Endothelial cell (in vitro differentiated cells): ENCODE measurements at regions not wholly inside any gene's neighbourhood (a gene's known extent, or its start where the extent isn't known, plus 50 kb on each side); places are given as distances from the start of the nearest gene placed in this dataset.

Source experiments
- DNase-seq: peaks from one replicate; pipeline ENCODE4 v3.0.0; 2021; ENCODE audit warnings: low spot score
- H3K27ac Mint-ChIP-seq: one replicate; pipeline ENCODE4 v1.8.0; 2021; ENCODE audit warnings: mixed read lengths, inconsistent platforms; ENCODE audit not compliant: unreplicated experiment
- H3K27me3 Mint-ChIP-seq: one replicate; pipeline ENCODE4 v1.8.0; 2021; ENCODE audit warnings: mild to moderate bottlenecking, moderate library complexity, mixed read lengths, inconsistent platforms; ENCODE audit not compliant: unreplicated experiment
- H3K36me3 Mint-ChIP-seq: one replicate; pipeline ENCODE4 v1.8.0; 2021; ENCODE audit warnings: mild to moderate bottlenecking, low read depth, mixed read lengths, inconsistent platforms; ENCODE audit not compliant: unreplicated experiment
- H3K4me1 Mint-ChIP-seq: one replicate; pipeline ENCODE4 v1.8.0; 2021; ENCODE audit warnings: mild to moderate bottlenecking, mixed read lengths, inconsistent platforms; ENCODE audit not compliant: unreplicated experiment
- H3K4me3 Mint-ChIP-seq: one replicate; pipeline ENCODE4 v1.8.0; 2021; ENCODE audit warnings: mild to moderate bottlenecking, mixed read lengths, inconsistent platforms; ENCODE audit not compliant: unreplicated experiment
- H3K9me3 Mint-ChIP-seq: one replicate; pipeline ENCODE4 v1.8.0; 2021; ENCODE audit warnings: mixed read lengths, inconsistent platforms; ENCODE audit not compliant: unreplicated experiment
- CTCF ChIP-seq: fragments of 200-600 bp; sonication (generic); IDR thresholded peaks from one replicate; pipeline ENCODE4 v1.5.0; 2021; ENCODE audit warnings: antibody characterized with exemption; ENCODE audit not compliant: unreplicated experiment

DNA sequence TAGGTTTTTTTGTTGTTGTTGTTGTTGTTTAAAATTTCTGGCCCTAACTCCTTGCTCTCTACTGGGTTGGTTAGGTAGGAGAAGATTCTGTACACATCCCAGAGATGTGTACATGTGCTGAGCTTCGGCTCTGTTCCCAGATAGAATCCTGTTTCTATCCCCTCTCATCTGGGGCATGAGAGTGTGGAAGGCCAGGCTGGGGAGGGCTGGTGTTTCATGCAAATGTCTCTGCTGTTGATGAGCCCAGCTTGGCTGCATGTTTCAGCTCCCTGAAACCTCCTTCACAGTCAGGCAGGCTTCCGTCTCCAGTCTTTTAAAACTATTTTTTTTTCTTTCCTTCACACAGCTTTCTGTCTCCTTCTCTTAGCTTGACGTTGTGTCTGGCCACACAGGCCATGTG is 526.9 kb upstream of the KLF4 start:
- Mint-ChIP-seq H3K27me3 (no peaks in the 10 kb centered on the region), H3K36me3 (no peaks in the 10 kb centered on the region), H3K27ac (no peak overlapping the region), H3K9me3 (no peaks in the 10 kb centered on the region), H3K4me1 (peaks cover 5% of the 10 kb centered on the region), H3K4me3 (no peak overlapping the region)
- DNase-seq: no peak
- no peak for TF ChIP-seq CTCF

DNA sequence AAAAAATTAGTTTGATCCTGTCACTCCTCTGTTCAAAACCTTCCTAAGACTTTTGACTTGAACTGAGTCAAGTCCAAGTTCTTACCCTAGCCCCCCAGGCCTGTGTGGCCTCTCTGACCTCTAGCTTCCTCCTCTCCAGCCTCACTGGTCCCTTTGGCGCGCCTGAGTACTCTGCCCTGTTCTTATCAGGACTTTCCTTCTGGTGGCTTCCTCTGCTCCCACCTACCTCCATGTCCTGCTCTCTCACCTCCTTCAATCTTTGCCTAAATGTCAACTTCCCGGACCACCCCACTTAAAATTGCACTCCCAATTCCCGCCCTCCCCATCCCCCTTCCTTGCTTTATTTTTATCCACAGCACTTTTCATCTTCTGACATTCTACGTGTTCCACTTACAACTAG is 526.1 kb upstream of the KLF4 start:
- H3K4me1 Mint-ChIP-seq: peaks cover 5% of the 10 kb centered on the region
- H3K27ac Mint-ChIP-seq: no peak overlapping the region
- no peaks in the 10 kb centered on the region for H3K27me3 Mint-ChIP-seq
- no peak for TF ChIP-seq CTCF
- no peak for DNase-seq
- H3K4me3 Mint-ChIP-seq: no peak overlapping the region
- no peaks in the 10 kb centered on the region for H3K9me3 Mint-ChIP-seq
- no peaks in the 10 kb centered on the region for H3K36me3 Mint-ChIP-seq

GRCh38 chr9:108014353-108014752 is 524.8 kb upstream of the KLF4 start:
- Mint-ChIP-seq H3K27me3 (no peaks in the 10 kb centered on the region), H3K9me3 (no peaks in the 10 kb centered on the region), H3K27ac (no peak overlapping the region), H3K4me1 (peaks cover 5% of the 10 kb centered on the region), H3K36me3 (no peaks in the 10 kb centered on the region), H3K4me3 (no peak overlapping the region)
- DNase-seq: no peak
- TF ChIP-seq CTCF: no peak

- Mint-ChIP-seq H3K9me3 (no peaks in the 10 kb centered on the region), H3K36me3 (no peaks in the 10 kb centered on the region), H3K27ac (no peak overlapping the region), H3K4me1 (peaks cover 5% of the 10 kb centered on the region), H3K27me3 (no peaks in the 10 kb centered on the region), H3K4me3 (no peak overlapping the region)
- DNase-seq: no peak
- TF ChIP-seq CTCF: no peak
Observed at GRCh38 chr9:108012886-108013665, 523.5 kb upstream of the KLF4 start.

DNA sequence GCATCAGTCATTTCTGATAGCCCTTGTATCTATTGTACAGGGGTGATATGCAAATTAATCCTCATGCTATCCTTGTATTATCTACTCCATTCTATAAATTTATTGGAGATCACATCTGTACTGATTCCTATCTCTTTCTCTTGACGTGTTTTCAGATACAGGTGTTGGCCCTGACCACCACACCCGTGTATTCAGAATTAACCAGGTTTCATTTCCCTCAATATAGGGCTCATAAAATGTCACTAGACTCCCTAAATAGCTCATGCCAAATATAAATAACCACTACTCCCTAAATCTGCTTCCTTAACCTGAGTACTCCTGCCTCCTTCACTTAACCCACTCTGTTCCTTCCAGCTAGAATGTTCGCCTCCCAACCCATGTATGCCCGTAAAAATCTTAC is 522.8 kb upstream of the KLF4 start:
- Mint-ChIP-seq H3K4me3 (no peak overlapping the region), H3K36me3 (no peaks in the 10 kb centered on the region), H3K27ac (no peak overlapping the region), H3K27me3 (no peaks in the 10 kb centered on the region), H3K9me3 (no peaks in the 10 kb centered on the region), H3K4me1 (peaks cover 5% of the 10 kb centered on the region)
- no peak for TF ChIP-seq CTCF
- DNase-seq: no peak
